EH (cell line): ENCODE measurements at regions not wholly inside any gene's neighbourhood (a gene's known extent, or its start where the extent isn't known, plus 50 kb on each side); places are given as distances from the start of the nearest gene placed in this dataset.
"Not testable (repeated sequence)": the region's sequence is repeated elsewhere in the genome, so short reads cannot be mapped to it uniquely, and the experiment has no call there.

ENCODE experiments used
- DNase-seq: peaks from one replicate; pipeline ENCODE4 v3.0.0-alpha.2; 2015; ENCODE audit warnings: low read depth

DNA sequence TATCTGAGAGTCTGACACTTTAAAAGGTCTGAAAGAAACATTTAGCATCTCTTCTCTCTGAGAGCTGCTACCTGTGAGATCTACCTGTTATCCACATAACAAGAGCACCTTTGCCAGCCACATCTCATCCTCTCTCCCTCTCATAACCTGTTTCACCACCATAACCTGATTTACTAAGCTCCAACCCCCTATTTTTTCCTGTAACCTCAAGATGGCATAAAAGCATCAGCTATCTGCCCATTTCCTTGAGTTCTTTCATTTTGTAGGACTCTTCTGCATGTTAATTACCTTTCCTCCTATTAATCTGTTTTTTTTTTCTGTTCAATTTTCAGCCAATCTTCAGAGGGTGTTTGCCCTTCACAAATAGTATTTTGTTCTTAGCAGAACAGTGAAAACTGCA lies 136.5 kb upstream of the KCNK1 start:
- DNase-seq, result no peak

DNA sequence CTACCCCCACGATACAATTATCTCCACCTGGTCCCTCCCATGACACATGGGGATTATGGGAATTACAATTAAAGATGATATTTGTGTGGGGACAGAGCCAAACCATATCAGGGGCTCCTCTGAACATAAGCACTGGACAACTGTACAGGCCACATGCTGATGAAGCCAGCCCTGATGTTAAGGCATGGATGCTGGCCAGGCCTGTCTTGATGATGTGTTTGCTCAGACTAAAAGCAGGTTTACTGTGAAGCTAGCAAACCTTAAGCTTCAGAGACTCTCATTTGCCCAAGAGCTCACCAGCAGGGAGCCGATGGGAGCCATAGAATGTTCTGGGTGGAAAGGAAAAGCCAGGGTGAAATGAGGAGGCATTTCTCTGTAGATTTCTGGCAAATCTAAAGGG lies 135.3 kb upstream of the KCNK1 start:
- DNase-seq, result no peak

DNA sequence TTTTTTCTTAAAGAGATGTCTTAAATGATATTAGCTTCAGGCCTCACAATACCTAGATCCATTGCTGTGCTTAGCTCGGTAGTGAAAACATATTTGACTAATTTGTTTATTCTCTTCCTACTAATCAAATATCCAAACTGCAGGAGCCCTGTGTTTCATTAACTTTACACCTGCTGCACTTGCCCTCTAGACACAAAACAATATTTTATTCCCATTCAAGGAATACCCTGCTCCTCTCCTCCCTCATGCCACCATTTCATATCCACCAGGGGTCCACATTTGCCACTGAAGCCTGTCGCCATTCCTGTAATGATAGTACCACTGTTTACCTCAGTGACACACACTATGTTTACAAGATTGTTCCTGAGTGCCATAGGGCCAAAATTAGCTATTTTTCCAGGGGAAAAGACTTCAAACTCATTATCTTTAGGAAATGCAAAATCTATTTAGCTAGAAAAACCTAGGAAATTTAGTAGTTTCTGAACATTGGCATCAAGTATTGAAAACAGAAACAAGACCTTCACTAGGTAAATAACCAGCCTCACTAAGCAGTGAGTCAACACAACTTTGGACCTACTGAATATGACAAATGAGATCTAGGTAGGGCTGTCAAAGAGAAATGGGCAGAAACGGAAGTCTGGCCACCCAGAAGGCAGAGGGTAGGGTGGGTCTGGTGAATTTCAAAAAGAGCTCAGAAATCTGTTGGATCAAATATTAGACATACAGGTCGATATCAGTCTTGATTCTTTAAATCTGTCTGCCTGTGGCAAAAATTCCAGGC lies 134.6 kb upstream of the KCNK1 start:
- DNase-seq, result no peak

DNA sequence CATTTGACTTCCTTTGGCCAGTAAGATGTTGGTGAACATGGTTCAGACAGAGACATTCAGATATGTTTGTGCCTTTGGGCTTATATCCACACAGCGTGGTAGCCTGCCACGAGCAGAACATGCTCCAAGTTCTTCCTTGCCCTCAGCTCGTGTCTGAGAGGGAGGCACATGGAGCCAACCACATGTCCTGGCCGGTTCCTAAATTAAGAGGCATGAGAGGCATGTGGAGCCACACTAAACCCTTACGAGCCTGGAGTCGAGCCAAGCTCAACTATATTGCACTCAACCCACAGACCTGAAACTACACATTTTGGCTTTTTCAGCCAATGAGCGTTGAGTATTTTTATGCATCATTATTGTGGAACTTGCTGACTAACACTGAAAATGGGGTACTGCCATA lies 133.7 kb upstream of the KCNK1 start:
- peak; percentile 1 for DNase-seq

DNA sequence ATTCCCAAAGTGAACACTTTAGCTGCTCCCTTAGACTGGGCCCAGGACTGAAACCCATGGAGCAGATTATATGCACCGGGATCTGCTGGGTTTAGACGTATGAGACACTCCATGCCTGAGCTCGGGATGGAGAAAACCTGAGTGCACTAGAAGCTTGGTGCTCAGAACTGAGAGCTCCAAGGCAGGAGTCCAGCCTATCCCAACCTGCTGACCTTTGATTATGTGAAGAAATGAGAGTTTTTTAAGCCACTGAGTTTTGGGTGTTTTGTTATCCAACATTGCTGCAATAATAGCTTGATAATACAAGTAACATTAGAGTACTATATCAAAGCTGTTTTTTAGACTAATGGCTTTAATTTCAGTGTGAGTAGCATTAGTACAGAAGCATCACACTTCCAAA lies 131.5 kb upstream of the KCNK1 start:
- no peak for DNase-seq

DNA sequence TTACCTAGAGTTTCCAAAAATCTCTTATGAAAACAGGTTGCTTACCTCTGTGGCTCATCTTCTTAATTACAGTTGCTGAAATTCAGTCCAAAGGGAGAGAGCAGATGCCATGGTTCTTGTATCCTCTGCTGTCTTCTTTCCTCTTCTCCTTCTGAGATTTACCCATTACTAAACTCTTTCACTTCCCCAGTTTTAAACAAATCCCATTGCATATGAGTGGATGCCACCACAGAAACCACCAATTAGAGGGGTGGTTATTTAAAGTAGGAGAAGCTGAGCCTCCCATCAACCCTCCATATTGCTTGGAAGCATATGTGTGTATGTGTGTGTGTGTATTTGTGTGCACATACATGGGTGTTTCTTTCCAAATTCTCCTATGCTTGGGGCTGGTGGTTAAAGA lies 128.5 kb upstream of the KCNK1 start:
- DNase-seq, result no peak

DNA sequence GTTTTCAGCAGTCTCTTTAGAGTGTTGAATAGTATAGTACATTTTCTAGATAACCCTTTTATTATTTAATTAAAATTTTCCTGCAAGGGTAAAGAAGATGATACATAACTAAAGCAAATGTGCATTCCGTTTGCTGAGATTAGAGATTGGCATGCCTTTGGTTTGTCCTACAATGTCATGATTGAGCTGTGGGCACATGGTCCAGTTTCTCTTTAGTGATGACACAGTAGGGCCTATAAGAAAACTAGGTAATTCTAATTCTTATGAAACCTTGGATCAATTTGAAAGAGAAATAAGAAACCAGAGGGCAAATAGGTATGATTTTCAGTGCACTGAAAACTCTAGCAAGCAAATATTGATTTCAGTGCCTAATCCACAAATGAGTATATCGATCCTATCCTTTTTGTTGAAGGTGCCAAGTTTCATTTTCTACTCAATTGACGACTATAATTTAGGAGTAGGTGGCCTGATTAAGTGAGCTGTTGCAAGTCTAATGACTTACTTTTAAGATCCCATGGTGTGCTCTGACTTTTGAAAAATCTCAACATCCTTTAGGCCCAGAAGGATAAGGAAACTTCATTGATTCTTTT lies 128.0 kb upstream of the KCNK1 start:
- no peak for DNase-seq

DNA sequence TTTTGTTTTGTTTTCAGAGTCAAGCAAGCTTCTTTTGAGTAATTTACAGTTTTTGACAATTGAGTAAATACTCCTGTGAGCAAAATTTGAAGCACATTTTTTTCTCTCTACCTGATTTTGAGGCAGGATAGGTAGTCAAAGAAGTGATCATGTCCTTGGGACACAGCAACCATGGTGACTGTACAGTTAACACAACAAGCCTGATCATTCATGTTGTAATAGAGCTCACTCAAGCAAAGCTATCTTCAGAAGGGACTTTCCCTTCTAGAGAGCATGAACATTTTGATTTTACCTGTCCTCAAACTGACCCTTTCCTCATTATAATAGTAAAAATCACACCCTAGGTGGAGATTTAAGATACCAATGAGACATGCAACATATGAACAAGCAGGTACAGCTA lies 126.5 kb upstream of the KCNK1 start:
- no peak for DNase-seq

DNA sequence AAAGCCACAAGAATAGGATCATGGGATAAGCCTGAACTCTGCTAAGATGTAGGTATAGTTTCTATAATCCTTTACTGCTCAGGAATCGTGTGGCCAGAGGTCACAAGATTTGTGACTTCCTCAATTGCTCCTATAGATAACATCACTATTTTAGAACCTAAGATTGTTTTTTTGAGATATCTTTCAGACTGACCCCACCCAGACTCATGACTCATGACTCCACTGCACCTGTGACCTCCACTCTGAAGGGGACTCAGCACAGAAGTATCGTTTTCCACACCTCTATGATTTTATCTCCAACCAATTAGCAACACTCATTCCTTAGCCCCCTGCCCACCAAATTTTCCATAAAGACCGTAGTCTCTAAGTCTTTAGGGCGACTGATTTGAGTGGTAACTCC lies 124.5 kb upstream of the KCNK1 start:
- no peak for DNase-seq

DNA sequence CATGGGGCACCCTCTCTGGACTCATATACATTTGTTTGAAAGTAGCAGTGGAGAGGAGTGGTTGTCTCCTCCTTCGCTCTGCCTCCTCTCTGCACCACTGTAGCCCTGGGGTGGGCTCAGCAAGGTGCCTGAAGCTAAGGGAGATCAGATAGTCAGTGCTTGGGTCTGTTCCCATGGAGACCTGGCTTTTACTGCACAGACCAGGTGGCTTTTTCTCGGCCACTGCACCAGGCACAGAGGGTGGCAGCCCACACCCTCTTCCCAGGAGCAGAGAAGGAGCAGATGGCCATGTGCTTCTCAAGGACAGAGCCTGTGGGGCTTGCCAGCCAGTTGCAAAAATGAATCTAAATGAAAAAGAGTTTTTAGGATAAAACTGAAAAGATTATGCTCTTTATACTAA lies 123.4 kb upstream of the KCNK1 start:
- no peak for DNase-seq

DNA sequence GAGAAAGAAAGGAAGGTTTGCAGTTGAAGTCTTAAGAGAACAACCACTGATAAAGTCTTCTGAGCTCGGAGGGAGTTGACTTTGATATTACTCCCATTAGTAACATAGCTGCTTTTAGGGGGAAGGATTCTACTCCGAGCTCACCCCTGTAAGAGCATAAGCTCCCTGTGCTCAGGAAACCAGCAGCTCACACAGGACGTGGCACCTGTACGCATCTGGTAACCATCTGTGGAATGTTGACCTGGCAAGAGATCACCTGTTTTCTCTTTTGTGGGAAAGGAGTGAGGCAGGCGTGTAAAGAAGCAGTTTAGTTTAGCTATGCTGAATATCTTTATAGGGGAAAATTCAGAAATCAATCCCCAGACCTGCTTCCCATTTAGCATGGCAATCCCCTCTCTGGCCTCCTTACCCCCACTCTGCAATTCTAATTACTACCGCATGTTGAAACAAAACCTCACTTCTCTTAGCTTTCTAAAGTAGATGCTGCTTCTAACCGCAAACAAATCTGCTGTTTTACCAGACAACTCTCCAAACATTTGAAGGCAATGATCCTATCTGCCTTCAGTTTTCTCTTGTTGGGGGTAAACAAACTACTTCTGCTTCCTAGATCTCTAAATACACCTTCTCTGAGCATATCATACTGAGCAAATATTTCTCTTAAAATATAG lies 121.8 kb upstream of the KCNK1 start:
- DNase-seq, result no peak

DNA sequence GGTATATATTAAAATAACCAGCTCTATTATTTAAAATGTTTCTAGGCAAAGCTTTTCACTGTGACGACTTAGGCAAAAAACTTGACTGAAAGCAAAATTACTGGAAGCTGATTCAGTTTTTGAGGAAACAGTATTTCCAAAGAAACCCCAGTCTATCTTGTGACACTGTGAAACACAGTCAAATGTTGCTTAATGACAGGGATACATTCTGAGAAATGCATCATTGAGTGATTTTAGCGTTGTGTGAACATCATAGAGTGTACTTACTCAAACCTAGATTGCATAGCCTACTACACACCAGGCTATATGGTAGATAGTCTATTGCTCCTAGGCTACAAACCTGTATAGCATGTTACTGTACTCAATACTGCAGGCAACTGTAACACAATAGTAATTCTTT lies 116.9 kb upstream of the KCNK1 start:
- no peak for DNase-seq

DNA sequence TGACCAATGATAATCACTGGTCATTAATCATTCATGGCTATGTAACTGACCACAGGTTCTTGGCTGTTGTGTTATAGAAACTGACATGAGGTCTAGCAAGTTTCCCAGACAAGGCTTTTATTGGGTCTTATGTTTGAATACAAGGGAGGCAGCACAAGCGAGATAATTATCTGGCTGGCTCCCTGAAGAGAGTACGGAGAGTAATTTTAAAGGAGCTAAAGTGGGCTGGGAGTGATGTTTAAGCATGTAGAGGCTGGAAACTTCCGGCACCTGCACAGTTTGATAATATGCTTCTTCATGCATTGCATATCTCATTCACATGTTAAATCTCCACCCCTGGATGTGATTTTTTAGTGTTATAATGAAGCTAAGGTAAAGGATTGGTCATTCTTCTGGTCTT lies 116.2 kb upstream of the KCNK1 start:
- no peak for DNase-seq

DNA sequence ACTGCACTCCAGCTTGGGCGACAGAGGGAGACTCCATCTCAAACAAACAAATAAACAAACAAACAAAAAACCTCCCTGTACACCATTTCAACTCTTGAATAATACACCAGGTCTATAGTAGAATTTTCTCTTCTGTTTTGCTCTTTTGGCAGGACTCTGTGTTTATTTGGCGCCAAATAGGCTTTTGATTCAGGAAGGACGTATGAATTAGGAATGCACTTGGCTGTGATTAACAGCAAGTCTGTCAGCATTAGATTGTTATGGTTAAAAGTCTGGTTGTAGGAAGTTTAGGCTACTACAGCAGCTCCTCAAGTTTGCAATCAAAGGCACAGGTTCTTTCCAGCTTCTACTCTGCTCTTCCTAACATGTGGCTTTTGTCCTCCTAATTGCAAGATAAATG lies 113.8 kb upstream of the KCNK1 start:
- DNase-seq, result no peak

DNA sequence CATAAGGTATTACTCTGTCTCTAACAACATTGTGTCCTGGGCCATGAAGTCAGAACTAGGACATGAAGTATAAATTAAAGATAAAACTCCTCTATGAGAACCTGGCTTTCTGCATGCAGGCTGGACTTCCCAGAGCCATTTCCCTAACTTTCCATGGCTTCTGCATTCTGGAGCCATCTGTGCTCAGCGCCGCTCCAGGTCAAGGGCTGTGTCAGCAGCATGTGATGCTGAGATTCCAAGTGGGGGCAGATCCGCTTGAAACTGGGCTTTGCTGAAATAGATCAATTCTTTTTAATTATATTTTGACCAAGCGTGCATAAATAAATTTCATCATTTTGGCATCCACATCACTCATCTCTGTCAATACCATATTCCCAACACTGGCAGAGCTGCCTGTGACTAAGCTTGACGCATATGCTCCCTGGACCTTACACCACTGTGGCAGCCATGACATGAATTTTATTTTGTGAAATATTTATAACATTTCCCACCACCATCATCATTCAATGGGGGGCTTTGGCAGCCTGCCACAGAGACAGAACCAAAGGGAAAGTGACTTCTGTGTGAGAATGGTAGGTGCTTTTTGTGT lies 110.4 kb upstream of the KCNK1 start:
- no peak for DNase-seq

DNA sequence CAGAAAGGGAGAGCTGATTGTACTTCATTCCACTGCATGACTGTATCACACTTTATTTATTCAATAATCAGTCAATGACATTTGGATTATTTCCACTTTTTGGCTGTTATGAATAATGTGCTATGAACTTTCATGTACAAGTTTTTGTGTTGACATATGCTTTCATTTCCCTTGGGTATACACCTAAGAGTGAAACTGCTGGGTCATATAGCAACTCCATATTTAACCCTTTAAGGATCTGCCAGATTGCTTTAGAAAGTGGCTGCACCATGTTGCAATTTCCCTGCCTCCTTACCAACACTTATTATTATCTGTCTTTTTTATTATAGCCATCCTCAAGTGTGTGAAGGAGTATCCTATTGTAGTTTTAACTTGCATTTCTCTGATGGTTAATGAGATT lies 108.8 kb upstream of the KCNK1 start:
- DNase-seq, result no peak

DNA sequence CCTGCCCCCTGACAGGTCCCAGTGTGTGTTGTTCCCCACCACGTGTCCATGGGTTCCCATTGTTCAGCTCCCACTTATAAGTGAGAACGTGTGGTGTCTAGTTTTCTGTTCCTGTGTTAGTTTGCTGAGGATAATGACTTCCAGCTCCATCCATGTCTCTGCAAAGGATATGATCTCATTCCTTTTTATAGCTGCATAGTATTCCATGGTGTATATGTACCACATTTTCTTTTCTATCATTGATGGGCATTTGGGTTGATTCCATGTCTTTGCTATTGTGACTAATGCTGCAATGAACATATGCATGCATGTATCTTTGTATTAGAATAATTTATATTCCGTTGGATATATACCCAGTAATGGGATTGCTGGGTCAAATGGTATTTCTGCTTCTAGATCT lies 108.0 kb upstream of the KCNK1 start:
- DNase-seq, result not testable (repeated sequence)

DNA sequence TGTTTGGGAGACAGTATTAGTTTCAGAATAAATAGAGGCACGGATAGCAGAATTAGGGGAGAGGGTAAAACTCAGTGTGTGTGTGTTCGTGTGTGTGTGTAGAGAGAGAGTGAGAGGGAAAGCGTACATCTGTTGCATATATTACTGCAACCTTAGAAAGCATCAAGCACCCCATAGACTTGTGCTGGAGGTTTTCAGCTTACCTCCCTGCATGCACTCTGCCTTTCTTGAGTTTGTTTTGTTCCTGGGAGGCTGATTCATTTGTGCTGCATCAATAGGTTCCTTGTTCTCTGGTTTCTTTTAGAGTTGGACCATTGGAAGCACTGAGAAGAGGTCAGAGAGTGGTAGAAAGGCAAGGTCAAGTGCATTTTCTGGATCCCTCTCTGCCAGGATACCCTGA lies 104.4 kb upstream of the KCNK1 start:
- no peak for DNase-seq

DNA sequence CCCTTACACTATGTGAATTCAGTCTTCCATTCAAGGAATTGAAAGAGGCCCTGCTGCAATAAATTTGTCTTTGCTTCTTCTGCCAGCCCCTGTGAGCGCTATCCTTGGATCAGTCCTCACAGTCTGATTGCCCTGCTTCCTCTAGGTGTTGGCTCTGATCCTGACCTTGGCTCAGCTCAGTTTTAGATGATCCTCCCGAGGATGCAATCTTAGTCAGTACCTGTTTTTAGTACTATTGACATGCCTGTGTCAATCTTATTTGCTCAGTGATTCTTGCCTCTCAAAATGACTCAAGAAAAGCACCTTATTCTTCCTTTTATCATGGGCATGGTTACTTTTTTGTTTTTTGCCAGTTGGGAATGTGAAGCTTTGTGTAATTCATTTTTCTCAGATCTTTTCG lies 101.4 kb upstream of the KCNK1 start:
- DNase-seq, result no peak

DNA sequence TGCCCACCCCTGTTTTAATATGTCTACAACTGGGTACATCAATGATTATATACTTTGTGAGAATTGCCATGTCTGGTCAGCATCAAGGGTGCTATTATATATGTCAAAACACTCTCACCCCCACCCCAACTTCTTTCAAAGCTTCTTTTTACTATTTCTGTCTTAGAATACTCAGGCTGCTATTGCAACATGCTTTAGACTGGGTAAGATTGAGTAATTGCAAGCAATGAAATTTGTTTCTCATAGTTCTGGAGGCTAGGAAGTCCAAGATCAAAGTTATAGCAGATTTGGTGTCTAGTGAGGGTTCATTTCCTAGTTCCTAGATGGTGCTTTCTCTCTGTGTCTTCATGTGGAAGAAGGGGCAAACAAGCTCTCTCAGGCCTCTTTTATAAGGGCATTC lies 100.5 kb upstream of the KCNK1 start:
- DNase-seq, result no peak

DNA sequence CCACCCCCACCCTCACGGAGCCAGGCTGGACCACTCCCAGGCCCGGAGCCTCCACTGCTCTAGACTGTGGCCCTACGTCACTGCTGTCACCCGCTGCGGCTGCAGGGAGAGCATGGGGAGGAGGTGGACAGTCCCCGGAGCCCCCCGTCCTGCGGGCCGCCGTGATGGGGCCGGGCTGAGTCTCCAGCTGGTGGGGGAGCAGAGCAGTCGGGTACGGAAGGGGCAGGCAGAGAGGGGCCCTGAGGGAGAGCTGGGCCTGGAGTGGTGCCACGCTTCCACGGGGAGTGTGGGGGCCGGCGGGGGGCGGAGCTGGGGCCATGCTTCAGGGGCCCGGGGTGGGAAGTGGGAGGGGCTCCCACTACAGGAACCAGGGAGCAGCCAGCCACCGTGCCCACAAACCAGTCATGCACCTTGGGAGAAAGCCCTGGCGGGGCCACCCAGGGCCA lies 98.9 kb upstream of the KCNK1 start:
- no peak for DNase-seq

DNA sequence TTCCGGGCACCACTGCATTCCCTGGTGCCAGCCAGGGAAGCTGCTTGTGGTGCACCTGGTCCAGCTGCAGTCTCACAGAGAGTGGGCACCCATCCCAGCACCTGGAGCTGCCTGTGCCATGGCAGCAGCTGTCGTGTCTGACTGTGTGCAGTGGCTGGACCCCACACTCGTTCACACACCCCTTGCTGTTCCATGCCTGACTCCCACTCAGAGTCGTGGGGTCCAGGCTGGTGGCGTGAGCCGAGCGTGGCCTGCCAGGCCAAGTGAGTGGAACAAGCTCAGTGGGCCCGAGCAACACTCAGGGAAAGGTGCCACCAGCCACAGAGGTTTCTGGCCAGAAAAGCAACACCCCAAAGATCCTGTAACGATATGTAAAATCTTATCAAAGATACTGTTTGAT lies 97.2 kb upstream of the KCNK1 start:
- DNase-seq, result no peak

DNA sequence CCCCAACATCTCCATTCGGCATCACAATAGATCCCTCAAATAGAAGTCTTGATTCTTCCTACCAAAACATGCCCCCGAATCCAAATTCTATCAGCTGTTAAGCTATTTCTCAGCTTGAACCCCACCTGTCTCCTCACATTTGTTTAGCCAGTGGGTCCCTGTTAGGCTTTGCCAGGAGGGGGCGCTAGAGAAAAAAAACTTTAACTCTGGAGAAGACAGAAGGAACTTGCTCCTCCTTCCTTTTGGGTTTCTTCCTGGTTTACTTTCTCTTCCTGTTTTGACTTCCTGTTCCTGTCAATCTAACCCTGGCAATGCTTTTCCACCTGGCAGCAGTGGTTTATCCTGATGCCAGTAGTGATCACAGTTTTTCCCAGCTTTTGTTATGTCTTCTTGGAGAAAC lies 95.6 kb upstream of the KCNK1 start:
- DNase-seq, result peak; percentile 33
